HEK293 (cell line): ENCODE measurements at regions not wholly inside any gene's neighbourhood (a gene's known extent, or its start where the extent isn't known, plus 50 kb on each side); places are given as distances from the start of the nearest gene placed in this dataset.

Source experiments
- ATF2 ChIP-seq: fragments of 450-650 bp; formaldehyde crosslinking; IDR thresholded peaks from 2 replicates; pipeline ENCODE4 v1.5.1; 2016; ENCODE audit warnings: missing biosample characterization, missing genetic modification characterization, low read depth
- BCL11B ChIP-seq: fragments of 450-650 bp; formaldehyde crosslinking; IDR thresholded peaks from 2 replicates; pipeline ENCODE4 v1.5.1; 2016; ENCODE audit warnings: low read depth, missing biosample characterization, missing genetic modification characterization
- CTCF ChIP-seq: fragments of 450-650 bp; formaldehyde crosslinking; IDR thresholded peaks from 2 replicates; pipeline ENCODE4 v1.5.1; 2016; ENCODE audit warnings: missing biosample characterization, missing genetic modification characterization
- REST ChIP-seq: fragments of 450-650 bp; formaldehyde crosslinking; IDR thresholded peaks from 2 replicates; pipeline ENCODE4 v1.5.1; 2016; ENCODE audit warnings: missing biosample characterization, missing genetic modification characterization
- SETDB1 ChIP-seq: IDR thresholded peaks from one replicate; pipeline ENCODE4 v1.6.1; 2017; ENCODE audit warnings: mild to moderate bottlenecking, low read length, moderate library complexity, mixed read lengths; ENCODE audit not compliant: insufficient read length
- ZNF112 ChIP-seq: fragments of 450-650 bp; formaldehyde crosslinking; IDR thresholded peaks from 2 replicates; pipeline ENCODE4 v1.5.0; 2017; ENCODE audit warnings: missing biosample characterization, missing genetic modification characterization
- ZNF148 ChIP-seq: fragments of 450-650 bp; formaldehyde crosslinking; IDR thresholded peaks from 2 replicates; pipeline ENCODE4 v1.5.0; 2017; ENCODE audit warnings: missing biosample characterization, missing genetic modification characterization, borderline replicate concordance
- ZNF175 ChIP-seq: fragments of 450-650 bp; formaldehyde crosslinking; IDR thresholded peaks from 2 replicates; pipeline ENCODE4 v1.5.1; 2016; ENCODE audit warnings: missing biosample characterization, missing genetic modification characterization
- ZNF223 ChIP-seq: fragments of 450-650 bp; formaldehyde crosslinking; IDR thresholded peaks from 2 replicates; pipeline ENCODE4 v1.5.1; 2016; ENCODE audit warnings: missing biosample characterization, missing genetic modification characterization
- ZNF292 ChIP-seq: fragments of 450-650 bp; formaldehyde crosslinking; IDR thresholded peaks from 2 replicates; pipeline ENCODE4 v1.5.1; 2016; ENCODE audit warnings: low read depth, missing biosample characterization, missing genetic modification characterization, borderline replicate concordance
- ZNF398 ChIP-seq: fragments of 450-650 bp; formaldehyde crosslinking; IDR thresholded peaks from 2 replicates; pipeline ENCODE4 v1.5.1; 2017; ENCODE audit warnings: missing biosample characterization, missing genetic modification characterization
- ZNF416 ChIP-seq: fragments of 450-650 bp; formaldehyde crosslinking; IDR thresholded peaks from 2 replicates; pipeline ENCODE4 v1.5.1; 2016; ENCODE audit warnings: missing biosample characterization, missing genetic modification characterization
- ZNF768 ChIP-seq: fragments of 450-650 bp; formaldehyde crosslinking; IDR thresholded peaks from 2 replicates; pipeline ENCODE4 v1.5.1; 2018; ENCODE audit warnings: missing biosample characterization, mild to moderate bottlenecking, missing genetic modification characterization
- ZNF830 ChIP-seq: fragments of 450-650 bp; IDR thresholded peaks from 2 replicates; pipeline ENCODE4 v1.5.0; 2018; ENCODE audit warnings: missing biosample characterization, missing genetic modification characterization, low read depth, mild to moderate bottlenecking, moderate library complexity

GRCh38 chr11:11710556-11710955, 88.8 kb upstream of the GALNT18 start:
- TF ChIP-seq ZNF830: no peak
- no peak for TF ChIP-seq CTCF (tag by site-specific recombination)
- TF ChIP-seq REST (tag by site-specific recombination): no peak
- TF ChIP-seq ZNF223 (tag by site-specific recombination): no peak
- no peak for TF ChIP-seq ZNF292 (tag by site-specific recombination)
- no peak for TF ChIP-seq SETDB1
- no peak for TF ChIP-seq ATF2 (tag by site-specific recombination)
- TF ChIP-seq BCL11B (tag by site-specific recombination): no peak
- TF ChIP-seq ZNF112 (tag by site-specific recombination): no peak
- TF ChIP-seq ZNF148: no peak
- no peak for TF ChIP-seq ZNF175 (tag by site-specific recombination)
- no peak for TF ChIP-seq ZNF416 (tag by site-specific recombination)
- no peak for TF ChIP-seq ZNF768 (tag by site-specific recombination)
- no peak for TF ChIP-seq ZNF398 (tag by site-specific recombination)
